Mammary epithelial cell (primary cell): ENCODE measurements at regions not wholly inside any gene's neighbourhood (a gene's known extent, or its start where the extent isn't known, plus 50 kb on each side); places are given as distances from the start of the nearest gene placed in this dataset.

Source experiments
- EZH2 ChIP-seq: IDR thresholded peaks from 2 replicates; pipeline ENCODE4 v1.6.1; 2012; ENCODE audit warnings: low read length, inconsistent platforms, borderline replicate concordance
- TF ChIP-seq, protein P1 (sequence below), 2 donors: IDR thresholded peaks in 1 of 2; conservative IDR thresholded peaks in 1 of 2; 2 replicates each; pipeline ENCODE4 v1.5.1; 2011 to 2012; ENCODE audit warnings: inconsistent platforms in 2 of 2, low read length in 2 of 2, mild to moderate bottlenecking in 2 of 2, control low read depth in 1 of 2, low read depth in 1 of 2; ENCODE audit not compliant: insufficient read depth in 1 of 2; ENCODE audit errors: extremely low read depth in 1 of 2

DNA sequence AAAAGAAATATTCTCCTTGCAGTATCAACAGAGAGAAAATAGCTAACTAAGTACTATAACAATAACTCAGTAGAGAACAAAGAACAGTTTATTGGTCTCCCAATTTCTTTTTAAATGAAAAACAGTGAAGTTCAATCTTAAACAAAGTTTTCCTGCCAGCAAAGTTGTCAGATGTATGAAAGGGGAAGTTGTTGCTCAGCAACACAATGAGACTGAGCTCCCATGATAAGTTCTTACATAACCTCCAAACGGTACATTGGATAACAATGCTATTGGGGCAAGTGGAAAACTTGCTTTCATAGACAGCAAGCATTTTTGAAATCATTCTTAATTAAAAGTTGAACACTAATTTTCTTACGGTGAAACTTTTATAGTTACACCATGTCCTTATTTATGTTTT is 94.9 kb downstream of the ALG10B start:
- TF ChIP-seq, protein P1, sequence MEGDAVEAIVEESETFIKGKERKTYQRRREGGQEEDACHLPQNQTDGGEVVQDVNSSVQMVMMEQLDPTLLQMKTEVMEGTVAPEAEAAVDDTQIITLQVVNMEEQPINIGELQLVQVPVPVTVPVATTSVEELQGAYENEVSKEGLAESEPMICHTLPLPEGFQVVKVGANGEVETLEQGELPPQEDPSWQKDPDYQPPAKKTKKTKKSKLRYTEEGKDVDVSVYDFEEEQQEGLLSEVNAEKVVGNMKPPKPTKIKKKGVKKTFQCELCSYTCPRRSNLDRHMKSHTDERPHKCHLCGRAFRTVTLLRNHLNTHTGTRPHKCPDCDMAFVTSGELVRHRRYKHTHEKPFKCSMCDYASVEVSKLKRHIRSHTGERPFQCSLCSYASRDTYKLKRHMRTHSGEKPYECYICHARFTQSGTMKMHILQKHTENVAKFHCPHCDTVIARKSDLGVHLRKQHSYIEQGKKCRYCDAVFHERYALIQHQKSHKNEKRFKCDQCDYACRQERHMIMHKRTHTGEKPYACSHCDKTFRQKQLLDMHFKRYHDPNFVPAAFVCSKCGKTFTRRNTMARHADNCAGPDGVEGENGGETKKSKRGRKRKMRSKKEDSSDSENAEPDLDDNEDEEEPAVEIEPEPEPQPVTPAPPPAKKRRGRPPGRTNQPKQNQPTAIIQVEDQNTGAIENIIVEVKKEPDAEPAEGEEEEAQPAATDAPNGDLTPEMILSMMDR (conservative IDR thresholded peaks at IDR 0.05 in 1 of 2, IDR thresholded peaks at IDR 0.05 in 1 of 2; ENCODE audit: extremely low read depth in 1 of 2, insufficient read depth in 1 of 2, low read depth in 1 of 2, low read length in 2 of 2), result no peak
- no peak for TF ChIP-seq EZH2
